H1 (cell line): ENCODE measurements at regions not wholly inside any gene's neighbourhood (a gene's known extent, or its start where the extent isn't known, plus 50 kb on each side); places are given as distances from the start of the nearest gene placed in this dataset.

Source experiments
- POLR2A ChIP-seq, 2 experiments: IDR thresholded peaks; 1 replicate in 1 of 2; 2 replicates in 1 of 2; pipeline ENCODE4 v1.6.1; 2011; ENCODE audit warnings: low read depth in 2 of 2, low read length in 2 of 2, mild to moderate bottlenecking in 2 of 2; ENCODE audit errors: control extremely low read depth in 1 of 2
- RXRA ChIP-seq: IDR thresholded peaks from 2 replicates; pipeline ENCODE4 v1.6.1; 2011; ENCODE audit warnings: low read depth, mild to moderate bottlenecking, low read length, moderate library complexity; ENCODE audit not compliant: insufficient read depth
- SAP30 ChIP-seq: fragments of 300-600 bp; sonication (generic); IDR thresholded peaks from 2 replicates; pipeline ENCODE4 v1.7.1; 2012; ENCODE audit warnings: low read length, moderate library complexity, mild to moderate bottlenecking, inconsistent platforms; ENCODE audit not compliant: insufficient read depth, insufficient replicate concordance
- SP4 ChIP-seq: IDR thresholded peaks from 2 replicates; pipeline ENCODE4 v1.6.1; 2012; ENCODE audit warnings: low read length, inconsistent platforms
- TF ChIP-seq, protein P1 (sequence below): IDR thresholded peaks from 2 replicates; pipeline ENCODE4 v1.6.1; 2012; ENCODE audit warnings: inconsistent platforms

DNA sequence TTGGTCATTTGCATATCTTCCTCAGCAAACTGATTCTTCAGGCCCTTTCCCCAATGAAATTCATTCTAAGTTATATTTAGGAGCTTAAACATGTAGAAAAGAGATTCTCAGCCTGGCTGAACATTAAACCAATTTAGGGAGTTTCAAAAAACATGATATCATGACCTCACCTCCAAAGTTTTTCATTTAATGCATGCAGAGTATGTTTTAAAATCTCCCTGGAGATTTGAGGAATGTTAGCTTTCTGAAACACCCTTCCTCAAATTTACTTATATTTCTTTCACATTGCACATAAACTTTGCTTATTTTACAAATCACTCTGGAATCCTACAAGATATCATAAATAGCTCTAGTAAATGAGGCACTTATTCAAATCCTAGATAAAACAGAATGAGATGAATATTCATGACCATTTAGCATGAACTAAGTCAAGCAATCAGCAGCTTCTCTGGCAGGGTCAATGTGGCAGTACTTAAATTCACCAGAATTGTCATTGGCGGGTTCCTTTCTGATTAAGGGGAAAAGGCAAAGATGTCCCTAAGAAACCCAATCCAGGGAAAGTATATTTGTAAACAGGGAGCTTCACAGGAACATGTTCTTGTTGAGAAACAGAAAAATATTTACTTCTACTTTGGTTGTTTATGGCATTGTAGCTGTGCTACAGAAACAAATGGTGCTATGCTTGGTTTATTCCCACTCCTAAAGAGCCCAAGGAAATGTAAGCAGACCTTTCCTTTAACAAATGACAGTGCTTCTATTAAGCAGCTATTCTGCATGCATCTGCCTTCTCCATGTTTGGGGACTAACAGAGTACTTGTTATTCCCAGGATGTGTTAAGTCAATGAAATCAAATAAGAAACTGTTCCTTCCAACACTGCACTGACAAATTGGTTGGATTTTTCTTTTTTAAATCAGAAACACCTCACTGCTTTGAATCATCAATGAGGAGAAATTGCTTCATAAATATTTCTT lies 162.3 kb downstream of the C11orf87 start (continued):
- TF ChIP-seq SAP30 = no peak
- no peak for TF ChIP-seq RXRA
- TF ChIP-seq SP4 = no peak
- TF ChIP-seq, protein P1, sequence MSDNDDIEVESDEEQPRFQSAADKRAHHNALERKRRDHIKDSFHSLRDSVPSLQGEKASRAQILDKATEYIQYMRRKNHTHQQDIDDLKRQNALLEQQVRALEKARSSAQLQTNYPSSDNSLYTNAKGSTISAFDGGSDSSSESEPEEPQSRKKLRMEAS = no peak
- TF ChIP-seq POLR2A (IDR thresholded peaks at IDR 0.05; ENCODE audit: control extremely low read depth in 1 of 2, low read depth in 2 of 2, low read length in 2 of 2) = no peak
